ENCODE measurements at regions not wholly inside any gene's neighbourhood (a gene's known extent, or its start where the extent isn't known, plus 50 kb on each side); places are given as distances from the start of the nearest gene placed in this dataset.

DNA sequence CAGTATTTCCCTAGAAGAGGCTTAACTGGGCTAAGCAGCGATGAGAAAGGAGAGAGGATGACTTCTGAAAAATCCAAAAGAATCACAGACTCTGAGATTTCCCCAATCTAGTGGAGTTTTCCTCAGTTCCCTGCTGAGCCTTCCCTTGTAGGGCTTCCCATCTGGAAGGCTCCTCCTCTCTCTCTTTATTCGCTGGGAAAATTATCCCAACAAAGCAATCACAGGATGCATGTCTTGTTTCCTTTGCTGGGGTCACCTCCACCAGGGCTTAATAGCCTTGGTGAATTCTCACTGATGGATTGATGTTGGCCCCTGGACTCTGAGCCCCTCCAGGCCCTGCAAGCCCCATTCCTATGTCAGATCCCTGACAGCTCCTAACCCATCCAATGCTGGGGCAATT lies 69.8 kb upstream of the MAFB start:
- no peak for DNase-seq (ENCODE audit: low read depth)
- no peak overlapping the region for H3K4me3 ChIP-seq (ENCODE audit: low read depth, low read length)
- TF ChIP-seq, protein P1, sequence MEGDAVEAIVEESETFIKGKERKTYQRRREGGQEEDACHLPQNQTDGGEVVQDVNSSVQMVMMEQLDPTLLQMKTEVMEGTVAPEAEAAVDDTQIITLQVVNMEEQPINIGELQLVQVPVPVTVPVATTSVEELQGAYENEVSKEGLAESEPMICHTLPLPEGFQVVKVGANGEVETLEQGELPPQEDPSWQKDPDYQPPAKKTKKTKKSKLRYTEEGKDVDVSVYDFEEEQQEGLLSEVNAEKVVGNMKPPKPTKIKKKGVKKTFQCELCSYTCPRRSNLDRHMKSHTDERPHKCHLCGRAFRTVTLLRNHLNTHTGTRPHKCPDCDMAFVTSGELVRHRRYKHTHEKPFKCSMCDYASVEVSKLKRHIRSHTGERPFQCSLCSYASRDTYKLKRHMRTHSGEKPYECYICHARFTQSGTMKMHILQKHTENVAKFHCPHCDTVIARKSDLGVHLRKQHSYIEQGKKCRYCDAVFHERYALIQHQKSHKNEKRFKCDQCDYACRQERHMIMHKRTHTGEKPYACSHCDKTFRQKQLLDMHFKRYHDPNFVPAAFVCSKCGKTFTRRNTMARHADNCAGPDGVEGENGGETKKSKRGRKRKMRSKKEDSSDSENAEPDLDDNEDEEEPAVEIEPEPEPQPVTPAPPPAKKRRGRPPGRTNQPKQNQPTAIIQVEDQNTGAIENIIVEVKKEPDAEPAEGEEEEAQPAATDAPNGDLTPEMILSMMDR (conservative IDR thresholded peaks at IDR 0.05; ENCODE audit: low read depth, low read length) = no peak

DNA sequence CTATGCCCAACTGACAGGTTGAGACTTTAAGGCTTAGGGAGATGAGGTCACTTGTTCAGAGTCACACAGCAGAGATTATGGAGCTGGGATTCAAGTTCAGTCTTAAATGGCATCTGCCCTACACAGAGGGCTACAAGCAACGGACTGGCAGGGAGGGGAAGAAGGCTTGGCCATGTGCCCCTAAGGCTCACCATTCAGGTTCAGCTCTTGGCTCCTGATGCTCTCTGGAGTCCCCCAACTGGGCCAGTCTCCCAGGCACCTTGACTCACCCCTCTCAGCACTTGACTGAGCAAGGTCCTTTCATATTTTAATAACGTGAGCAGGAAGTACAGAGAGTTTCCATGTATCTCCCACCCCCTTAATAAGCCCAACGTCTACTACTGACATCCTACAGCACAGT lies 71.4 kb upstream of the MAFB start:
- no peak overlapping the region for H3K4me3 ChIP-seq (ENCODE audit: low read depth, low read length)
- no peak for DNase-seq (ENCODE audit: low read depth)
- TF ChIP-seq, protein P1 (conservative IDR thresholded peaks at IDR 0.05; ENCODE audit: low read depth, low read length) = no peak

DNA sequence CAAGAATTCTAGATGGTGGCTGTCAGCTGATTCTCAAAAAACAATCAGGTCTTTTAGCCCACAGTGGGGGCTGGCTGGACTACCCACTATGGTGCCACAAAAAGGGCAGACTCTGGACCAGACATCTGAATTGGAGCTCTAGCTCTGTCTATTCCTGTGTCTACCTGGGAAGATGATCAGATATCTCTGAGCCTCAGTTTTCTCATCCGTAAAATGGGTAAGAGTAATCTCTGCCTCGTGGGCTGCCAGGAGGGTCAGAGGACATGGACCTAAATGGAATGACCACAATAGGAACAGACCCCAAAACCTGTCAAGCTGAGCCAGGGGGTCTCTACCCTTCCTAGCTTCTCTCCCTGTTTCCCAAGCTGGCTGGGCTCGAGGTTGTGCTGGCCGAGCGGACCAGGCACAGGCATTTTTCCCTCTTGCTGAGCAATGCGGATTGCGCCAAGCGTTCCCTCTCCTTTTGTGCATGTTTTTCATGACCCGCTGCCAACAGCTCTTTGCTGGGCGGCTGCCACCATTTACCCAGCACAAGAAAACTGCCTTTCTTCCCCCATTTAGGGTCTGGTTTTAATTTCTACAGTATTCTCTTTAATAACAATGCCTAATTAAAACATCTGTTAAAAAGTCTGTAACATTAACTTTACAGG lies 74.7 kb upstream of the MAFB start:
- no peak overlapping the region for H3K4me3 ChIP-seq (ENCODE audit: low read depth, low read length)
- no peak for DNase-seq (ENCODE audit: low read depth)
- TF ChIP-seq, protein P1 (conservative IDR thresholded peaks at IDR 0.05; ENCODE audit: low read depth, low read length) = no peak

DNA sequence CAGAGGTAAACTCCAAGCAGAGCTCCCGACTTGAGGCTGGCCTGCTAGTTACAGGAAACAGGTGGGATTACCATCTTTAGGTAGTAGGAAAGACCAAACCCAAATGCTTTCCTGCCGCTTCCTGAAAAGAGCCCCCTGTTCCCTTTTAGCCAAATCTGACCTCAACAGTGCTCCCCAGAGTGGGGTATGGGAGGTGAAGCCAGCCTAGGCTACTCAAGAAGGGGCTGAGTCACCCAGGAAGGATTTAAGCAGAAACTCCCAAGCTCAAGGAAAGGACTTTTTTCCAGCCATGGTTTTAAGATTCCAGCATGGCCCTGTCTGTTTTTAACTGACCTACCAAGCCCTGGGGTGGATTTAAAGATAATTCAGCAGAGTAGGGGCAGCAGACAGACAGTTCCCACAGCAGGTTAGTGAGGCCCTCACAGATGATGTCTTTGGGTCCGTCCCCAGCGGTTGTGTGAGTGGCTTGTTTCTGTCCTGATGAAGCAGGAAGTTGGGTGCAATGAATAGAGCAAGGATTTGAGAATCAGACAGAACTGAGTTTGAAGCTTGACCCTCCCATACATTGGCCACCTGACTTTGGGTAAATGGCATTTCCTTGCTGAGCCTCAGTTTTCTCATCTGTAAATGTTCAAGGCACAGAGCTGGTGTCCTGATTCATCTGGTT lies 76.9 kb upstream of the MAFB start:
- H3K4me3 ChIP-seq (ENCODE audit: low read depth, low read length) = no peak overlapping the region
- DNase-seq (ENCODE audit: low read depth) = no peak
- TF ChIP-seq, protein P1 (conservative IDR thresholded peaks at IDR 0.05; ENCODE audit: low read depth, low read length) = no peak

DNA sequence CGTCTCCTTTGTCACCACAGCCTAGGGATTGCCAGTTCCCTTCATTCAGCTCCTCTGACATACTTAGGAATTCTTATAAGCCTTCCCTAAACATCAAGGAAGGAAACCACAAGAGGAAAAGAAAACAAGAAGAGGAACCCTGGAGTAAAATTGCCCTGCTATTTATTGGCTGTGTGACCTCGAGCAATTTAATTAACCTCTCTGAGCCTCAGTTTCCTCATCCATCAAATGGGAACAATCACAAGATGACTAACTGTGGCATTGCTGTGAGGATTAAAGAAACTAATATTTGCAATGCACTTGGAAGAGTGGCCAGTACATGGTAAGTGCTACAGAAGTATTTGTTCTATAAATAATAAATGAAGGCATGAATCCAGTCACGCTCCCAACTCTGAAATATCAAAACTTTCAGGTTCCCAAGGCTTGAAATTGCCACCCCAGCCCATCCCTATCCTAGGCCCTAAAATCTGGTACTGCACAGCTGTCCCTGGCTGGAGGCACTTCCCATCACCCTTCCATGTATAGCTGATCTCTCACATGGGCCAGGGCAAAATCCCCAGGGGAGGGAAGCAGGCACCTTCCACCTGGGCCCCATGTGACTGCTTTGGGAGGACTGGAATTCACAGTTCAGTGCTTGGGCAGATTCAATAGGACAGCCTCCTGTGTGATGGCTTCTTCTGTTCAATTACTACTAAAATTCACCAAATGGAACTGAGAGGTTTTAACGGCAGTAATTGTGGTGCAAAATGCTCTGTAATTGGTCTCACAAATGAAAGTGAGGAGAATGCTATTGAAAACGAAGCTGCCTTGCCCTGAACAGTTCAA lies 78.0 kb upstream of the MAFB start:
- no peak for DNase-seq (ENCODE audit: low read depth)
- TF ChIP-seq, protein P1 (conservative IDR thresholded peaks at IDR 0.05; ENCODE audit: low read depth, low read length) = no peak
- no peak overlapping the region for H3K4me3 ChIP-seq (ENCODE audit: low read depth, low read length)

DNA sequence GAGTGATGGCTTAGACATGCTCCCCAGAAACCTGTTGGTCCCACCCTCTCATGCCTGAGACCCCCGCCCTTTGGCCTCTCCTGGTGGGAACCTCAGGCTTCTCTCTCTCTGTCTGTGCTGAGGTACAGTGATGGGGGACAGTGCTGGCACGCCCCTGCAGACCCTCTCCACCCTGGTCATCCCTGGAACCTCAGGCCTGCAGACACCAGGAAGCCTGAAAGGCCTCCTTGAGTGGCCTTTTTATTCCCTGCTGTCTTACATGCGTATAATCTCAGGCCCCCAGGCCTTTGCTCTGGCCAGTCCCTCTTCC lies 78.5 kb upstream of the MAFB start:
- no peak for DNase-seq (ENCODE audit: low read depth)
- no peak overlapping the region for H3K4me3 ChIP-seq (ENCODE audit: low read depth, low read length)
- TF ChIP-seq, protein P1 (conservative IDR thresholded peaks at IDR 0.05; ENCODE audit: low read depth, low read length) = no peak
